Heart left ventricle (tissue), 13 donors: ENCODE measurements at regions not wholly inside any gene's neighbourhood (a gene's known extent, or its start where the extent isn't known, plus 50 kb on each side); places are given as distances from the start of the nearest gene placed in this dataset.
"Not testable (repeated sequence)": the region's sequence is repeated elsewhere in the genome, so short reads cannot be mapped to it uniquely, and the experiment has no call there.

Source experiments
- CTCF ChIP-seq, 12 donors: fragments of 200-600 bp; sonication (generic) in 4 of 12; IDR thresholded peaks; one replicate each; pipeline versions ENCODE4 v1.5.0 to v1.8.0; 2018 to 2022; ENCODE audit warnings: antibody characterized with exemption in 12 of 12, mild to moderate bottlenecking in 5 of 12
- POLR2A ChIP-seq, 2 donors: fragments of 450-650 bp; IDR thresholded peaks; one replicate each; pipeline ENCODE4 v1.6.1; 2017; ENCODE audit warnings: antibody characterized with exemption in 2 of 2, mild to moderate bottlenecking in 2 of 2, moderate library complexity in 2 of 2
- donor health status: ischemic (EF 13 %, LVEDD 7.1; RV severe dilation, severe dysfunction).
- donor health status: DM: no; HTN: yes; CAD: no.
- donor health status: DM: no; HTN: no; CAD: no.
- donor health status: ischemic (EF 25% LVEDD 6.9; RV normal size, moderate dysfunction).
- donor health status: ischemic (EF 25% LVEDD 5.7; RV mildly dilated, moderate dysfunction).
- donor health status: ischemic (EF 35%, LVEDD 5.7; RV mildly dilated, moderate dysfunction).
- donor health status: nonischemic (EF 11% LVEDD 7.7; RV severe dilation, severe dysfunction).
- donor health status: DM: yes; HTN: yes; CAD: no.
- donor health status: PGD.
- donor health status: ischemic (EF 29% LVEDD 5.4; RV normal size, mild dysfunction).
- donor health status: nonischemic (EF 23%, LVEDD 6.1; RV moderate dilation, normal function).

DNA sequence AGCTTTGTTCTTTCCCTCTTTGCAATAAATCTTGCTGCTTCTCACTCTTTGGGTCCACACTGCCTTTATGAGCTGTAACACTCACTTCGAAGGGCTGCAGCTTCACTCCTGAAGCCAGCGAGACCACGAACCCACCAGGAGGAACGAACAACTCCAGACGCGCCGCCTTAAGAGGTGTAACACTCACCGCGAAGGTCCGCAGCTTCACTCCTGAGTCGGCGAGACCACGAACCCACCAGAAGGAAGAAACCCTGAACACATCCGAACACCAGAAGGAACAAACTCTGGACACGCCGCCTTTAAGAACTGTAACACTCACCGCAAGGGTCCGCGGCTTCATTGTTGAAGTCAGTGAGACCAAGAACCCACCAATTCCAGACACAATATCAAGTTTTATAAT is 178.7 kb upstream of the FIGN start:
- TF ChIP-seq CTCF, POLR2A (IDR thresholded peaks at IDR 0.05): not testable (repeated sequence)
